HCT116 (cell line): ENCODE measurements at regions not wholly inside any gene's neighbourhood (a gene's known extent, or its start where the extent isn't known, plus 50 kb on each side); places are given as distances from the start of the nearest gene placed in this dataset.

Experiments
- ATAC-seq: fragments of 200-7000 bp; cut with Tn5 transposase; 2 replicates; pipeline ENCODE4 v1.9.1; 2020; ENCODE audit warnings: mild to moderate bottlenecking, moderate library complexity
- BruUV-seq: library from RNA; stranded (reverse); fragments of 400-500 nt; replicated peaks from 2 replicates; lab custom pipeline; 2021; lab: Mats Ljungman, UMichigan
- CTCF ChIA-PET: fragments of 300-600 bp; sonication (Branson Sonifier 250); formaldehyde crosslinking; loops from one replicate; lab custom pipeline; 2021; ENCODE audit warnings: antibody characterized with exemption; lab: Charles Lee
- POLR2A ChIA-PET: fragments of 300-600, 350-600 bp; sonication (Branson Sonifier 250); formaldehyde crosslinking; loops from one replicate; lab custom pipeline; 2021; ENCODE audit warnings: antibody characterized with exemption; lab: Charles Lee
- RAD21 ChIA-PET, 2 experiments: fragments of 300-600 bp; sonication (Branson Sonifier 250); formaldehyde crosslinking; loops; one replicate each; lab custom pipeline; 2023; ENCODE audit warnings: low total read pairs in 2 of 2; ENCODE audit not compliant: uncharacterized antibody in 2 of 2, unreplicated experiment in 2 of 2, low non-redundant PET in 1 of 2; lab: Charles Lee
- DNase-seq: peaks from one replicate; pipeline ENCODE4 v3.0.0-alpha.2; 2010; ENCODE audit warnings: low read depth, low spot score
- H2AFZ ChIP-seq: fragments of 200-600 bp; shearing (Covaris generic), sonication (generic); 2 replicates; pipeline ENCODE4 v1.6.1; 2017; ENCODE audit warnings: low read depth, mixed run types, mixed read lengths, antibody characterized with exemption, low read length; ENCODE audit not compliant: poor library complexity, severe bottlenecking
- H3K27ac ChIP-seq: 2 replicates; pipeline ENCODE4 v1.5.1; 2012; ENCODE audit warnings: low read depth, low read length
- H3K27me3 ChIP-seq: fragments of 200-600 bp; sonication (generic); 2 replicates; pipeline ENCODE4 v1.6.1; 2016; ENCODE audit warnings: mixed run types, low read length, mixed read lengths; ENCODE audit not compliant: insufficient read depth
- H3K36me3 ChIP-seq, 2 experiments: fragments of 200-500 bp in 1 of 2; fragments of 200-600 bp in 1 of 2; sonication (Bioruptor generic) in 1 of 2; sonication (generic) in 1 of 2; 2 replicates each; pipeline versions ENCODE4 v1.5.1 to v1.6.1; 2014 to 2016; ENCODE audit warnings: low read length in 2 of 2, inconsistent platforms in 1 of 2, mixed read lengths in 1 of 2, mixed run types in 1 of 2; ENCODE audit not compliant: insufficient read depth in 2 of 2, control insufficient read depth in 1 of 2
- H3K4me1 ChIP-seq, 2 experiments: fragments of 200-600 bp in 1 of 2; sonication (generic) in 1 of 2; 2 replicates each; pipeline versions ENCODE4 v1.5.1 to v1.6.1; 2012 to 2017; ENCODE audit warnings: low read length in 2 of 2, inconsistent platforms in 1 of 2, mild to moderate bottlenecking in 1 of 2, mixed read lengths in 1 of 2, mixed run types in 1 of 2, moderate library complexity in 1 of 2; ENCODE audit not compliant: insufficient read depth in 2 of 2, control insufficient read depth in 1 of 2
- H3K4me2 ChIP-seq: fragments of 200-600 bp; sonication (generic); 2 replicates; pipeline ENCODE4 v1.6.1; 2017; ENCODE audit warnings: mixed run types, low read length, mixed read lengths
- H3K4me3 ChIP-seq, 2 experiments: fragments of 200-600 bp in 1 of 2; sonication (generic) in 1 of 2; replicated peaks in 1 of 2; 2 replicates each; pipeline ENCODE4 v1.5.1; 2011 to 2016; ENCODE audit warnings: low read length in 2 of 2, control low read depth in 1 of 2, low read depth in 1 of 2, mild to moderate bottlenecking in 1 of 2, mixed read lengths in 1 of 2, mixed run types in 1 of 2
- H3K79me2 ChIP-seq: fragments of 200-600 bp; sonication (generic); 2 replicates; pipeline ENCODE4 v1.6.1; 2017; ENCODE audit warnings: mild to moderate bottlenecking, mixed run types, low read length, moderate library complexity, mixed read lengths; ENCODE audit not compliant: insufficient read depth
- H3K9ac ChIP-seq: fragments of 200-600 bp; sonication (generic); 2 replicates; pipeline ENCODE4 v1.6.1; 2016; ENCODE audit warnings: low read length, mixed read lengths
- H3K9me2 ChIP-seq: fragments of 200-600 bp; sonication (generic), shearing (Covaris generic); 2 replicates; pipeline ENCODE4 v1.6.1; 2017; ENCODE audit warnings: mixed run types, mild to moderate bottlenecking, moderate library complexity; ENCODE audit not compliant: insufficient read depth
- H3K9me3 ChIP-seq, 2 experiments: fragments of 200-500 bp in 1 of 2; fragments of 200-600 bp in 1 of 2; sonication (Bioruptor generic) in 1 of 2; sonication (generic) in 1 of 2; 2 replicates each; pipeline ENCODE4 v1.6.1; 2014 to 2017; ENCODE audit warnings: low read length in 2 of 2, mixed read lengths in 2 of 2, inconsistent platforms in 1 of 2, low read depth in 1 of 2, mild to moderate bottlenecking in 1 of 2, mixed run types in 1 of 2, moderate library complexity in 1 of 2; ENCODE audit not compliant: control insufficient read depth in 1 of 2, insufficient read depth in 1 of 2
- H4K20me1 ChIP-seq: fragments of 200-600 bp; sonication (generic), shearing (Covaris generic); 2 replicates; pipeline ENCODE4 v1.6.1; 2017; ENCODE audit warnings: mixed run types, mild to moderate bottlenecking, moderate library complexity; ENCODE audit not compliant: insufficient read depth
- ATF3 ChIP-seq: IDR thresholded peaks from 2 replicates; pipeline ENCODE4 v1.6.1; 2012
- CBX3 ChIP-seq: IDR thresholded peaks from 2 replicates; pipeline ENCODE4 v1.6.1; 2012; ENCODE audit warnings: low read depth
- CEBPB ChIP-seq: IDR thresholded peaks from 2 replicates; pipeline ENCODE4 v1.6.1; 2012; ENCODE audit warnings: low read depth
- CTCF ChIP-seq, 3 experiments: fragments of 200-600 bp in 1 of 3; sonication (generic) in 1 of 3; IDR thresholded peaks in 2 of 3; conservative IDR thresholded peaks in 1 of 3; 2 replicates each; pipeline ENCODE4 v1.5.1; 2012 to 2017; ENCODE audit warnings: low read depth in 2 of 3, low read length in 2 of 3, antibody characterized with exemption in 1 of 3, borderline replicate concordance in 1 of 3, control low read depth in 1 of 3, mild to moderate bottlenecking in 1 of 3, mixed read lengths in 1 of 3, mixed run types in 1 of 3, moderate library complexity in 1 of 3; ENCODE audit not compliant: insufficient read depth in 1 of 3
- EGR1 ChIP-seq: IDR thresholded peaks from 2 replicates; pipeline ENCODE4 v1.6.1; 2012; ENCODE audit warnings: low read depth
- ELF1 ChIP-seq: IDR thresholded peaks from 2 replicates; pipeline ENCODE4 v1.6.1; 2012; ENCODE audit warnings: low read depth, borderline replicate concordance
- EZH2 ChIP-seq: fragments of 200-600 bp; sonication (generic); IDR thresholded peaks from 2 replicates; pipeline ENCODE4 v1.6.1; 2017; ENCODE audit warnings: antibody characterized with exemption, mixed run types
- EZH2phosphoT487 ChIP-seq: fragments of 200-600 bp; IDR thresholded peaks from 2 replicates; pipeline ENCODE4 v1.6.1; 2018; ENCODE audit warnings: antibody characterized with exemption, borderline replicate concordance
- FOSL1 ChIP-seq: IDR thresholded peaks from 2 replicates; pipeline ENCODE4 v1.6.1; 2012; ENCODE audit warnings: low read depth
- MAX ChIP-seq: IDR thresholded peaks from 2 replicates; pipeline ENCODE4 v1.6.1; 2012
- POLR2A ChIP-seq: IDR thresholded peaks from 2 replicates; pipeline ENCODE4 v1.7.0; 2011; ENCODE audit warnings: borderline replicate concordance; ENCODE audit not compliant: insufficient read depth, insufficient read length; ENCODE audit errors: extremely low read depth
- RAD21 ChIP-seq: IDR thresholded peaks from 2 replicates; pipeline ENCODE4 v1.6.1; 2012; ENCODE audit warnings: low read depth, mild to moderate bottlenecking
- SIN3A ChIP-seq: IDR thresholded peaks from 2 replicates; pipeline ENCODE4 v1.6.1; 2012; ENCODE audit warnings: low read depth
- SP1 ChIP-seq: IDR thresholded peaks from 2 replicates; pipeline ENCODE4 v1.6.1; 2012; ENCODE audit warnings: low read depth
- YY1 ChIP-seq: IDR thresholded peaks from 2 replicates; pipeline ENCODE4 v1.6.1; 2011; ENCODE audit warnings: low read length, low read depth, moderate library complexity, mild to moderate bottlenecking; ENCODE audit not compliant: insufficient replicate concordance; ENCODE audit errors: extremely low read depth
- ZBTB33 ChIP-seq: IDR thresholded peaks from 2 replicates; pipeline ENCODE4 v1.6.1; 2011; ENCODE audit warnings: mild to moderate bottlenecking, low read length, moderate library complexity; ENCODE audit not compliant: insufficient replicate concordance; ENCODE audit errors: extremely low read depth
- ZNF274 ChIP-seq: fragments of 200-500 bp; sonication (Bioruptor generic); IDR thresholded peaks from 2 replicates; pipeline ENCODE4 v1.6.1; 2014; ENCODE audit warnings: mild to moderate bottlenecking, low read depth, low read length, inconsistent platforms
- intact Hi-C: fragments of 100-400 bp; cut with micrococcal nuclease; formaldehyde crosslinking; loops from 2 replicates; pipeline ENCODE4 v1.10.0; 2022

DNA sequence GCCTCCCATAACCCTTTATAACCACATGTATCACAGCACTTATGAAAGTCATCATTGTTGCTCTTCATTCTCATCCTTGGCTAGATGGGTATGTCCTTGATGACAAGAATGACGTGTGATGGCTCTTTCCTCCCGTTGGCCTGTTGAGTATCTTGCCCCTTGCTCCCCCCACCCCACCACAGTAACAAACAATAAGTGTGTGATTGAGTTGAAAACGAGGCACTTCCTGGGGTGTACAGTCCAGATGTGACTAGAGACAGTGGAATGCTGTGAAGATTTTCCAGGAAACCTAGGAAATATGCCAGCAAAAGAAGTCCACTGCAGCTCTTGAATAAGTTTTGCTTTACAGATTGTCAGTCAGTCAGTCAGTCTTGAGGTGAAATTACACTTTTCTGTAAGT, 262.5 kb downstream of the ELAVL2 start:
- no TSS peak for BruUV-seq
- Histone ChIP-seq H3K36me3 (no peaks in the 10 kb centered on the region), H3K4me2 (no peak overlapping the region), H3K4me1 (no peaks in the 10 kb centered on the region), H3K27me3 (no peaks in the 10 kb centered on the region), H3K79me2 (no peaks in the 10 kb centered on the region), H3K9ac (no peak overlapping the region), H3K4me3 (no peak overlapping the region), H4K20me1 (no peaks in the 10 kb centered on the region), H3K9me3 (peaks cover 5 to 26% of the 10 kb centered on the region in 2 experiments; a peak in 2 of 4 replicates), H2AFZ (no peak overlapping the region), H3K27ac (no peak overlapping the region), H3K9me2 (no peaks in the 10 kb centered on the region)
- no peak for ATAC-seq
- ChIA-PET CTCF (no interaction called here), POLR2A (no interaction called here), RAD21 (no interaction called here)
- no peak for TF ChIP-seq EZH2phosphoT487
- TF ChIP-seq ZNF274, result no peak
- intact Hi-C loops, result no loop called here
- no peak for DNase-seq

DNA sequence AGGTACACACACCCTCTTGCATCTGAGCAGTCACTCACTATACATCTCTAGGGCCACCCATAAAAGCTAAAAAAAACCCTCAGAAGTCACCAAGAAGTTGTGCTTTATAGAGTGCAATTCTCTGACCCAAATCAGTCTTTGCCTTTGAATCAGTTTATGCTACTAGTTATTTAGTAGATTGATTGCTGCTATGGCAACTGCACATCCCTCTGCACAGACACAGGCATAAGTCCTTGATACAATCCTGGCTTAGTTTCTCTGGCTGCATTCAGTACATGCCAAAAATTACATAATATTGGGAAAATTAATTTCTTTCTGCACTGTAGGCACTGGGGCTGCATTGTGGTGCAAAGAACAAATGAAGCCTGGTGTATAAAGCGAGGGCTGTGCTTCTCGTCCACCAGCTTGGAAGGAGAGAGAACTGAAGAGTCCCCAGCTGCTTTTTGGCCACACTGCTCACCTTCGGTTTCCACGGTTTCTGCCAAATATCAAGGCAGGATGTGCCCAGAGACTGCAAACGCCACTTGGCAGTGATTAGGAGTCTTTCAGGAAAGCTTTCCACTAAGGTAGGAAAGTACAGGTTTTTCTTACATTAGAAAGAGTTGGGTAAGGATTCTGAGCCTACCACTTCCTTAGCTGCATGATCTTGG, 258.4 kb downstream of the ELAVL2 start:
- Histone ChIP-seq H3K79me2 (no peaks in the 10 kb centered on the region), H4K20me1 (no peaks in the 10 kb centered on the region), H3K9me2 (no peaks in the 10 kb centered on the region), H3K27ac (no peak overlapping the region), H3K4me1 (no peaks in the 10 kb centered on the region), H3K4me2 (no peak overlapping the region), H3K27me3 (no peaks in the 10 kb centered on the region), H3K4me3 (no peak overlapping the region), H3K9me3 (peaks cover 7 to 23% of the 10 kb centered on the region in 2 experiments; a peak in 2 of 4 replicates), H3K36me3 (no peaks in the 10 kb centered on the region), H2AFZ (no peak overlapping the region), H3K9ac (no peak overlapping the region)
- ATAC-seq, result no peak
- intact Hi-C loops, result no loop called here
- ChIA-PET RAD21 (no interaction called here), CTCF (no interaction called here), POLR2A (no interaction called here)
- no TSS peak for BruUV-seq
- no peak for DNase-seq
- TF ChIP-seq CEBPB, result no peak
- no peak for TF ChIP-seq MAX
- TF ChIP-seq CTCF (IDR thresholded peaks at IDR 0.05 in 2 of 3, conservative IDR thresholded peaks at IDR 0.05 in 1 of 3; ENCODE audit: borderline replicate concordance in 1 of 3, insufficient read depth in 1 of 3, low read depth in 2 of 3, low read length in 2 of 3), result no peak
- TF ChIP-seq ATF3, result no peak
- TF ChIP-seq CBX3, result no peak
- TF ChIP-seq FOSL1, result no peak
- TF ChIP-seq ZBTB33, result no peak
- no peak for TF ChIP-seq POLR2A
- TF ChIP-seq SP1, result no peak
- no peak for TF ChIP-seq EGR1
- TF ChIP-seq YY1, result no peak
- TF ChIP-seq EZH2, result no peak
- no peak for TF ChIP-seq ZNF274
- no peak for TF ChIP-seq ELF1
- TF ChIP-seq SIN3A, result no peak
- no peak for TF ChIP-seq RAD21
- no peak for TF ChIP-seq EZH2phosphoT487
